Stimulated activated CD8-positive, alpha-beta memory T cell treated with anti-CD3 and anti-CD28 coated beads, Interleukin-7, amount 100 ng/mL, for 48 hours (primary cell): ENCODE measurements at regions not wholly inside any gene's neighbourhood (a gene's known extent, or its start where the extent isn't known, plus 50 kb on each side); places are given as distances from the start of the nearest gene placed in this dataset.
A peak's percentile ranks its signal among the peaks of the same experiment; 100 is the strongest.
"Not testable (repeated sequence)": the region's sequence is repeated elsewhere in the genome, so short reads cannot be mapped to it uniquely, and the experiment has no call there.

Source experiments
- DNase-seq, 2 donors: peaks; one replicate each; pipeline ENCODE4 v3.0.0-alpha.2; 2020; ENCODE audit warnings: low read depth in 1 of 2; ENCODE audit errors: extremely low read depth in 1 of 2

DNA sequence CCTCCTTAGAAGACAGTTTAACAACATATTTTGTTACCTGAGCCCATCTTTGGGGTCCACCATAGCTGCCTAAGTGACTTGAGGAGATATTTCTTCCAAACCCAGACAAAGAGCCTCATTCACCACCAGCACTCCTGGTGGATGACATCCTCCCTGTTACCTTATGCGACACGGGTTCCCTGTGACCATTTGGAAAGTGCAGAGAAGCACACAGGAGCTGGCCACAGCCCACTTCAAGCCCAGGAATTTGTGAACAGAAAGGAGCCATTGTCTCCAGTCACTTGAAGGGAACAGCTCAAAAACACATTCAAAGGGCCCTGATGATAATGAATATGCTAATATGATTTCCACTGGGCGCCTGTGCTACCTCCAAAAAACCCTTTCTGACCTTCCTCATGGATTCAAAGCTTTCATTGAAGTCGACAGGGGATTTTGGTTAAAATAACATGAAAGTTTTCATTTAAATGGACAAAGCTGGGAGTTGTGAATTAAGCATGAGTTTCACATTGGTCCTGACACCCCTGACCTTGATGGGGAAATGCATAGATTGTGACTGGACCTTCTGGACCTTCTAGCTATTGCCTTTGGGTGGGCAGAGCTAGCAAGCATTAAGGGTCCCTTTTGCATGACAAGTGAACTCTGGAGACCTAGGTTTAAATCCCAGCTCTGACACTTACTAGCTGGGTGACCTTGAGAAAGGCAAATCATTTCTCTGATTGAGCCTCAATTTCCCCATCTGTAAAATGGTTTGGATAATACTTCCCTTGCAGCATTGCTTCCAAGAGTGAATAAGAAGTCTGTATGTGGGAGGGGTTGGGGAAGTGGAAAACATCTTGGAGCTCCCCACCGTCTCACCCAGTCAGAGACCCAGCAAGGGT, 83.3 kb upstream of the SIRPA start:
- DNase-seq, result no peak

DNA sequence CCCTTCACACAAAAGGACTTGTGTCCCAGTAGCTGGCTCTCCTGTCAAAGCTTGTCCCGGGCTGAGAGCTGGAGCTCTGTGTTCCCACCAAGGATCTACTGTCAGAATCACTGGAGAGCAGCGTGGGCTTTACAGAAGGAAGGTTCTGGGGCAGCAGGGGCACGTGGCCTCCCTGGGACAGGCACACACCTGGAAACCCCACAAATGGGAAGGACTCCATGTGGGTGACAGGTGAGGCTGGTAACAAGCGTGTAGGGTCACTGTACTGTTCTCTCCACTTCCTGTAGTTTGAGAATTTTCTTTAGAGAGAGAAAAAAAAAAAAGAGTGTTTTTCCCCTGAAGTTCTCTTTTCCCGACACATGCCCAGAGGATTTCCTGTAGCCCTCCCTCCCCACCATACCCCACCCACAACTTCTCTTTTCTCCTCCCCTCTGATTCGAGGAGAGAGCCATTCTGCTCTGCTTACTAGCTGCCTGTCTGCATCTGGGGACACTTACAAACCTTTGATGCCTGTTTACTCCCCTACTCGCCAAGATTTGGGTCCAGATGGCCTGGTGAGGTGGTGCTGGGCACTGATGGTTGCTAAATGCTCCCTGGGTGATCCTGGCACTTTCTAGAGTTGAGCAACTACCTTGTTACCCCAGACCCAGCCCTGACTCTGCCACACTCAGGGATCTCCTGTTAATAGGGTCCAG, 84.1 kb upstream of the SIRPA start:
- no peak for DNase-seq

DNA sequence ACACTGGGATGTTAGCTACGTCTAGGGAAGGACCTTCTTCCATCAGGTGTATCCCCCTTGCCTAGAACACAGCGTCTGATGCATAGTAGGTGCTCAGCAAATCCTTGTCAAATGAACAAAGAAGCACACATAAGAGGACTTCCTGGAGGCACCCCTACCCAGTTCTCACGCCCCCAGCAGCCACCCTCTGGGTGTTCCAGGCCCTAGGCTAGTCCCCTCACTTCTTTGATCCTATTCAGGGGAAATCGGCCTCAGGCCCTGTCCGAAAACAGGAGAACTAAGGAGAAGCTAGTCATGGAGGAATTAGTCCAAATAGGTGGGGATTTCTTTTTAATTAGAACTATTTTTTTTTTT, 84.7 kb upstream of the SIRPA start:
- no peak for DNase-seq

DNA sequence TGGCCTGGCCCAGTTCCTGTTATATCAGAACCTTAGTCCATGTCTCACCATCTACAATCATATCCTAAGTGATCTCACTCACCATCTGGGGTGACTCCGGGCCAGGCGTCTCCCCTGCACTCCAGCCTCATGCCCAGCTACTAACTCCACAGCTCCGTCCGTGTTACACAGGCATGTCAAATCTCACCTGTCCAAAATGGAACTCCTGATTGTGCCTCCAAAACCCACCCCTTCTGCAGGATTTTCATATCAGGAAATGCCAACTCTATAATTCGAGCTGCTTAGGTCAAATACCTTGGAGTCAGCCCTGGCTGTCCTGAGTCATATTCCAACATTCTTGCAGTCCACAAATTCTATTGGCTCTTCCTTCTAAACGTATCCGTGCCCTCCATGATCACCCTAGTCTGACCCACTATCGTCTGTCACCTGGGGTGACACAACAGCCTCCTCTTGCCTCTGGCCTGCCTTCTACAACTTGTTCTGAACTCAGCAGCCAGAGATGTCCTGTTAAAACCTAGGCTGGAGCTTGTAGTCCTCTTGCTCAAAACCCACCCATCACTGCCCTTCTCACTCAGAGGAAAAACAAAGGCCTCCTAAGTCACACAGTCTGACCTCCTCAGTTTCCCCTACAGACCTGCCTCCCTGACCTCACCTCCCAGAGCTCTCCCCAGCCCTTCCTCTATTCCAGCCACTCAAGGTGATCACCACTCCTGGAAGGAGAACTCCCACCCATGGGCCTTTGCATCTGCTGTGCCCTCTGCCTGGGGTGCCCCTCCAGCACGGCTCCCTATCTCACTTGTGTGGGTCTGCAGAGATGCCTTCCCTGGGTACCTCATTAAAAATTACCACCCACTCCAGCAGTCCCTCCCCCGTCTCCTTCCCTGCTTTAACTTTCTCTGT, 85.3 kb upstream of the SIRPA start:
- DNase-seq, result no peak

DNA sequence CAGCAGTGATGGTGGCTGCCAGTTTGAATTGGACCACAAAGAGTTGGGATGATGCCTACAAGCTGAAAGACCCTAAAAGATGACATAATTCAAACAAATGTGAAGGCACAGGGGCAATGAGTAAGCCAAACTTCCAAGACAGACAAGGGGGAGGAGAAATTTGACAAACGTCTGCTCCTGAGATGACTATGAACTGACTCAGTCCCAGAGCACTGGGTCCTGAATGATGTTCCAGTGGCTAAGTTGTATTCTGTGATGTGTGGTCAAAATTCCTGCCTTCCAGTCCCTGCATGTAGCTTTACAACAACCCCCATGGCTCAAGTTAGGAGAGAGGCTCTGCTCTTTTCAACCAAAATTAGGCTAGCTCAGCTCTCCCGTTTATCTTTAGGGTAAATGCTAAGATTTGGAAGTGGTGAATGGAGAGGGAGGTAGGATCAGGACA, 86.1 kb upstream of the SIRPA start:
- no peak for DNase-seq

DNA sequence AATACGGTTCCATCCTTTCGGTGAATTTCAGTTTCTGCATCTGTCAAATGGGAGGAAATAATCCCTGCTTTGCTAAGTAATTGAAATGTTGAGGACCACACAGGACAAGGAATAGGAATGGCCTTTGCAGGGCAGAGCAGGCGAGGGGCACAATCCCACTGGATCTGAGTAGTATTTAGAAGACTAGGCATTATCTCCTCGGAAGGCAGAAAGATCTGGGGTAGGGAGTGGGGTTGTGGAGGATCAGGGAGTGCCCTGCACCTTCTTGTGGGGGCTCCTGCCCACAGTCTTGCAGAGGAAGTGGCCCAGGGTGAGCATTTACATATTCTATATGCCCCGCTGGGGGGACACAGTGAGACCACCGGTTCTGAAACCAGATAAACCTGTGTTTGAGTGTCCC, 87.1 kb upstream of the SIRPA start:
- DNase-seq, result no peak

DNA sequence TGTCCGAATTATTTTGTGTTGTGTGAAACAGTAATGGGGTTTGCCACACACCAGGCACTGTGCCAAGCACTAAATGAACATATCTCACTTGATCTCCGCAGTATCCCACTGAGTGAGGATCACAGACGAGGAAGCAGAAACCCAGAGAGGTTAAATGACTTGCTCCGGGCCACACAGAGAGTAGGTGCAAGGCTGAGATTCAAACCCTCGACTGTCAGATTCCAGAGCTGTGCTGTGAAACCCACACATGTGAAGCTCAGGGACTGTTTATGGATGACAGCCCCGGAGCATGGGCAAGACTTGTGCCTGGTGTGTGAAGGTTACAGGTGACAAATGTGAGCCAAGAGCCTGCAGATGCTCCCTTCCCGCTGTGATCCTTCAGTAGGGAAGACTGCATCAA, 87.8 kb upstream of the SIRPA start:
- DNase-seq, result no peak

DNA sequence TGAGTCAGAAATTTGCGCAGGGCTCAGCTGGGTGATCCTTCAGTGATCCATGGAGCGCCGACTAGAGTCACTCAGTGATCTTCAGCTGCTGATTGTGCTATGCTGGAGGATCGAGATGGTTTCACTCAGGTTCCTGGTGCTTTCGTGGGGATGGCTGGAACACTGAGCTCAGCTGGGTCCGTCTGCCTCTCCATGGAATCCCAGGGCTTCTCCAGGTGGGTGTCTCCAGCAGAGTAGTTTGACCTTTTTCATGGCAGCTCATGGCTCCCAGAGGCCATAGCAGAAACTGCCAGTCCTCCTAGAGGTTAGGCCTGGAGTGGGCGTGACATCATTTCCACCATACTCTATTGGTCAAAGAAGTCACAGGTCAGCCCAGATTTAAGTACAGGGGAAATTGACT, 88.8 kb upstream of the SIRPA start:
- no peak for DNase-seq

DNA sequence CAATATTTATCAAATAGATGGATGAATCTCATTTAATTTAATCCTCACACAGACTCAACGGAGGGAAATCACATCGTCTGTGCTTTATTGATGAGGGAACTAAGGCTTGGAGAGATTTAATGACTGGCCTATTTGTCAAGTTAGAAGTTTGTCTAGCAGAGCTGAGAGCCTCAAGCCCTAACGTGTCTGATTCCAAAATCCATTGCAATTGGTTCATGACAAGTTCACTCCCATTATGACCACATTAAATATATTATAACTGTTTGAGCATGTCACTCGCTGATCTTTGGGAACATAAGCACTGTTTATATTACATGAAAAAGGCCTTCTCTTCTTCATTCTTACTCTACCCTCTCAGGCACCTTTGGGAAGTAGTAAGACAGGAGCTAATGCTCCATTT, 89.4 kb upstream of the SIRPA start:
- DNase-seq, result no peak

DNA sequence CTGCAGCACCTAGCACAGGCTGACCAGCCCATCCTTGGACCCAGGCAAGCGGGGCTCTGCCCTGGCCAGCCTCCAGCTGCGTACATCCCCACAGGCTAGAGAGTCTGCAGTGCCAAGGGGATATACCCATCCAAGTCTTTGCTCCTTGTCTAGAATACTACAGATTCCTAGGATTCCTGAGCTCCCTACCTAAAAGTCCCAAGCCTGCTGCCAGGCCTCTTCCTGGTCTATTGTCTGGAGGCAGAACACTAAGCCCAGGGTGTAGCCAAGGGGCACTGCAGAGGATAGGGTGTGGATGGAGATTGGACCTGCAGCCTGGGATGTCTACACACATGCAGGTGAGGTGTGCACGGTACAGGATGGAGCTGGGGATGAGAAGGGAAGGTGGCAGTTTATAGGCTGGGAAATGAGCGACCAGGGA, 90.0 kb upstream of the SIRPA start:
- DNase-seq, result no peak

DNA sequence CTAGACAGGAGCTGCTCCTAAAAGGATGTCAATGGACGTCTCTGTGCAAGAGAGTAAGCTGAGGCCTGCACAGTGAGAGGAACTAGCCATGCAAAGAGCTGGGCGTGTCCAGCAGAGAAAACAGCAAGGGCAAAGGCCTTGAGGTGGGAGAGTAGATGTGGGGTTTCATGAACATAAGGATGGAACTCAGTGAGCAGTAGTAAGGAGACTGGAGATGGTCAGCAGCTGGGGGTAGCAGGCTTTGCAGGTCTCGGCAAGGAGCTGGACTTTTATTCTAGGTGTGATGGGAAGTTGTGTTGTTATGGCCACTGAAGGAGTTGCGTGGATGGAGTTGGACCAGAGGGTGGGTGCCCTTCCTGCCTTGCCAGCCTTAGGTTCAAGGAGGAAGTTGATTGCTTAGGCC, 90.7 kb upstream of the SIRPA start:
- no peak for DNase-seq

DNA sequence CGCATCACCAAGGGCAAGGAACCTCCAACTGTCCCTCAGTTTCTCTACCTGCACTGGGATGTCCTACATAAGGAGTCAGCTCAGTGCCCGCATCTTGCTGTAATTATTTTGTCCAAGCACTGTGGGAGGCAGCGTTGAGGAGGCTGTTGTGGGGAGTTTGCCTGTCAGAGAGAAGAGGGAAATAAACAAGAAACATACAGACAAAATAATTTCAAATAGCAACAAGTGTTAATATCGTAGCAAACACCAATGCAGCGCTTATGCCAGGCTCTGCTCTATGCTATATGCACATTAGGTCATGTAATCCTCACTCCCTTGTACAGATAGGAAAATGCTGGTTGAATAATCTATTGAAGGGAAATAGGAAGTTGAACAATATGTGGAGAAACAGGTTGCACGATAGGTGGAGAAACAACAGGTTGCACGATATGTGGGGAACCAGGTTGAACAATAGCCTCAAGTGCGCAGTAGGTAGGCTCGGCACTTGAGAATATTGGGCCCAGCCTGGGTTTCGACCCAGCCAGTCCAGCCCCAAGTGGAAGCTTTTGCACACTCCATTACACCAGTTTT, 91.2 kb upstream of the SIRPA start:
- no peak for DNase-seq

DNA sequence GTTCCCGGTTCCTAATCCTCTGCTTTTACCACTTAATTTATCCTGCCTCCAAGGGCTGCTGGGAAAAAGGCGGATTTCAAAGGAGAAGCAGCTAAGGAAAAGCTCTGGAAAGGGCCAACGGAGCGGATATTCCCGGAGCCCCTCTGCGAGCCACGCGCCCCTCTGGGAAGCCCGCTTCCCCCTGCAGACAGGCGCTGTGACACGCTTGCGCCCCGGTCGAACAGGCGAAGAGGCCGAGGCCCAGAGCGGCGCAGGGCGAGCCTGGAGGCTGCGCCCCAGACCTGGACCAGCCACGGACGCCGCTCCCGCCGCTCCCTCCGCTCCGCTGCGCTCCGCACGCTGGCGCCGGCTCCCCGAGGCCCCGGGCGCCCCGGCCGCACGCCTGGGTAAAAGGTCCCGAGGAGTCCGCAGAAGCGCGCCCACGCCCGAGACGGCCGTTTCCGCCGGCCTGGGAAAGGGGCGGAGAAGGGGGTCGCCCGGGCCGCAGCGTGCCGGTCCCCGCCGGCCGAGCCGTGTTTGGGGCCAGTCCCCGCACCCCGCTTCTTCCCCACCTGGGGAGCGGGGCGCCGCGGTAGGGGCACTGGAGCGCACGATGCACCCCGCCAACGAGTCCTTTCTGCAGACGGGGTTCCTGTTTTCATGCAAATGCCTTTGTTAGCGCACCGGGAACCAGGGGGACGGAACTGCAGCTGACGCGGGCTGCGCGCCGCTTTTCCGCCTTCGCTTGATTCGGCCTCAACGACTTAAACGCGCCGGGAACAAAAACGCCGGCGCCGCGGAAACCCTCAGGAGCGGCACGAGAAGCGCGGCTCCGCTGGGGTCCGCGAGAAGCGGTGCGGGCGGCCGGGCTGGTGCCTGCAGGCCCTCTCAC, 91.9 kb upstream of the SIRPA start:
- no peak for DNase-seq

DNA sequence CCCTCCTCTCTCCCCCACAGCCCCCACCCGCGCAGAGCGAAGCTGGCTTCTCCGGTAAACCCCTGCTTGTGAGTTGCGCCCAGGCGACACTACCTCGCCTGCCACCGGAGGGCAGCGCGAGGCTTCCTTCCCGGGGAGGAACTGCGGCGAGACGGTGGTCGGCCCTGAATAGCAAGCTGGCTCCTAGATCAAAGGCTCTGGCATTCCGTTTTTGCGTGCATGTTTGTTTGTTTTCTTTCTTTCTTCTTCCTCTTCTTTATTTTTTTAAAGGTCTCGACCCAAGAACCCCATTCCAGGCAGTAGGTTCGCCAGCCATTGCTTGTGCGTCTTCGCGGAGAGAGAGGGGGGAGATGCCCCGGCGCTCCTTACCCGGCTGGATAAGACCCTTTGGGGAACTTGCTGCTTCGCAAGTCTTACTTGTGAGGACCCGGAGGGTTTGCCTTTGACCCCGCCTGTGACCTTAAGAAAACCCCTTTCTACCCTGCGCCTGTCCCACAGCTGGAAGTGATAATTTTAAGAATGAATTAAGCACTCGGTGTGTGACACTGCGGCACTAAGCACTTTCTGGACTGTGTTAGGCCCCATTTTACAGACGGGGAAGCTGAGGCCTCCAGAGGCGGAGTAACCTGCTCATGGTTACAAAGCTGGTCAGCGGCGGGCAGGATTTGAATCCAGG, 92.7 kb upstream of the SIRPA start:
- DNase-seq, result peak in 1 of 2 donors; percentile 11

DNA sequence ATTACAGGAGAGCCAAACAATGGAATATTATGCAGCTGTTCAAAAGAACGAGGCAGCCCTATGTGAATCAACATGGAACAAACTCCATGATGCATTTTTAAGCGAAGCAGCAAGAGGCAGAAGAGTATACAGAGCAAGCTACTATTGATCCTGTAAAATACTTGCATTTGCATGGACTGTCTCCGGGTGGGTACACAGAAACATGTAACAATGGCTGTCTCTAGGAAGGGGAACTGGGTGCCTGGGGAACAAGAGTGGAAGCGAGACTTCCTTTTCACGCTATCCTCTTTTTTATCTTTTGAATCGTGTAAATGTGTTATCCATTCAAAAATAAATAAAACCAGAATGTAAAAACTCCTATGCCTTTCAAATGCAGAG, 93.3 kb upstream of the SIRPA start:
- no peak for DNase-seq

DNA sequence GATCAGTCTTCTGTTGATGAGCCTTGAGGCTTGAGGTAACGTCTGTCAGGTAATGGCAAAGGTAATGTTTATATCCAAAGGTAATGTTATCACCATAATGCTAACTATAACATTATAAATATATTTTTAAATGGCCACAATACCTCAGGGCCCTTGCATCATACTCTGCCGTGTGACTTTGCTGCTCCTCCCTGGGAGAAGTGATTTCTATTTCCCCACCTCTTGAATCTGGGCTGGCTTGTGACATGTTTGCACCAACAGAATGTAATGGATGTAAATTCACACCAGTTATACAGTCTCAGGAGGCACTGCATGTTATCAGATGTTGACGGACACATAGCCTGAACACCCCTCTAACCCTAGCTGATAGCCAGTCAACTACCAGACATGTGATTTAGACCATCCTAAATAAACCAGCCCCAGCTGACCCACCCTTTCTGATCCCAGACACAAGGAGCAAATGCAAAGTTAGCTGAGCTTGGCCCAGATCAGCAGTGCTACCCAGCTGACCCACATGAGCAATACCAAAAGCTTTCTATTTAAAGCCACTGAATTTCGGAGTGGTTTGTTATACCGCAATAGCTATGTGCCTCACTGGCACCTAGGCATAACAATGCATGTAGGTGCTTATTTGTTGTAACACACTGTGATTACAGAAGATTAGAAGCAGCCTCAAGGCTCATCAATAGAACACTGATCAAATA, 93.8 kb upstream of the SIRPA start:
- DNase-seq, result no peak

DNA sequence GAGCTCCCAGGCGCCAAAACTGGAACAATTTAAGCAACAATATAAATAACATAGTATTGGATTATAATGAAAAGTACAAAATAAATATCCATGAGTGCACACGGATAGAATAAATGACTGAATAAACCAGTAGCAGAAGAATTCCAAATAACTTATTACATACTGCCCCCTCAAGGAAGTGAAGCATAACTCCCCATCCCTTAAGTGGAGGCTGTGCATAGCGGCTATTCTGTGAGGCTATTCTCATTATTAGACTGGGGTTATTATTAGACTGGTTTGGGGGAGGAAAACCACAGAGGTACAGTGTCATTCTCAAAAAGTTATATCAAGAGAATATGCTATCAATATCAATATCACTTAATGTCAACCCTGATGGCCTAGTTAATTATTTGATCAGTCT, 94.4 kb upstream of the SIRPA start:
- DNase-seq, result no peak

DNA sequence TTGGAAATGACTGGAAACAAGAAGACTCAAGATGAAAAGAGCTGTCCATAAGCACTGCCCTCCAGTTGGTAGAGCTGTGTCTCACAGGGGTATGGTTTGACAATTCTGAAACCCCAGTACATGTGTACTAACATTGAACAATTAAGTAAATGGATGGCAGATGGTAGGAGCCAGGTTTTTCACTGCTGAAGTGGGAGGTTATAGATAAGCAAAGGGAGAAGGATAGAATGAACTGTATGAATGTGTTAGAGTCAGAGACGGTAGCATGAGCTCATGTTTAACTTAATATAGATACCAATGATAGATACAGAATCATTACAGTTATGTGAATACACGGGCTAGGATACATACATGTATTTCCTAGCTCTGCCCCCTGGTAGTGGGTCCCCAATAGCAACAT, 95.0 kb upstream of the SIRPA start:
- DNase-seq, result no peak

DNA sequence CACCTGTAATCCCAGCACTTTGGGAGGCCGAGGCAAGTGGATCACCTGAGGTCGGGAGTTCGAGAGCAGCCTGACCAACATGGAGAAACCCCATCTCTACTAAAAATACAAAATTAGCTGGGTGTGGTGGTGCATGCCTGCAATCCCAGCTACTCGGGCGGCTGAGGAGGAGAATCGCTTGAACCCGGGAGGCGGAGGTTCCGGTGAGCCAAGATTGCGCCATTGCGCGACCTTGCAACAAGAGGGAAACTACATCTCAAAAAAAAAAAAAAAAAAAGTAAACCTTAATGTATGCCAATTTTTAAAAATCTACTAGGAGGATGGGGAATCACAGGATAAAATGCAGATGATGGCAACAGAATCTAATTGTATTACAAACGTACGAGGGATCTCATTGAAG, 95.5 kb upstream of the SIRPA start:
- DNase-seq, result not testable (repeated sequence)
